CD1c-positive myeloid dendritic cell (primary cell): ENCODE measurements at regions not wholly inside any gene's neighbourhood (a gene's known extent, or its start where the extent isn't known, plus 50 kb on each side); places are given as distances from the start of the nearest gene placed in this dataset.

ENCODE experiments used
- DNase-seq: peaks from one replicate; pipeline ENCODE4 v3.0.0-alpha.2; 2016; ENCODE audit errors: extremely low spot score

GRCh38 chr3:162810776-162811175, 1314.2 kb downstream of the OTOL1 start:
- DNase-seq: no peak

- DNase-seq: no peak
These were observed 1346.1 kb downstream of the OTOL1 start for GRCh38 chr3:162842549-162843216.

- DNase-seq: no peak
These were observed 1349.3 kb downstream of the OTOL1 start for GRCh38 chr3:162845918-162846317.

- no peak for DNase-seq
These were observed 1350.9 kb downstream of the OTOL1 start for GRCh38 chr3:162847511-162847910.

DNA sequence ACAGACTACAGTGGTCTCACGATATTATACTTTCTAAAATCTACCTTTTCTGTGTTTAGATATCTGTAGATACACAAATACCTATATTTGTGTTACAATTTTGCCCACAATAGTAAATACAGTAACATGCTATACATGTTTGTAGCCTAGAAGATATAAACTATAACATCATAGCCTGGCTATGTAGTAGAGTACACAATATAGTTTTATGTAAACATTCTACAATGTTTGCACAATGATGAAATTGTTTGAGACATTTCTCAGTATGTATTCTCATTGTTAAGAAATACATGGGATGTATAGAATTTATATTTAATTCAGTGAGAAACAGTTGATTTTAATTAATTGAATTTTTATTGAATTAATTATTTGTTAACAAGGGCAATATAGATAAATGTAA, 1367.0 kb downstream of the OTOL1 start:
- no peak for DNase-seq

- DNase-seq: no peak
These were observed 1368.9 kb downstream of the OTOL1 start for GRCh38 chr3:162865466-162865865.

DNA sequence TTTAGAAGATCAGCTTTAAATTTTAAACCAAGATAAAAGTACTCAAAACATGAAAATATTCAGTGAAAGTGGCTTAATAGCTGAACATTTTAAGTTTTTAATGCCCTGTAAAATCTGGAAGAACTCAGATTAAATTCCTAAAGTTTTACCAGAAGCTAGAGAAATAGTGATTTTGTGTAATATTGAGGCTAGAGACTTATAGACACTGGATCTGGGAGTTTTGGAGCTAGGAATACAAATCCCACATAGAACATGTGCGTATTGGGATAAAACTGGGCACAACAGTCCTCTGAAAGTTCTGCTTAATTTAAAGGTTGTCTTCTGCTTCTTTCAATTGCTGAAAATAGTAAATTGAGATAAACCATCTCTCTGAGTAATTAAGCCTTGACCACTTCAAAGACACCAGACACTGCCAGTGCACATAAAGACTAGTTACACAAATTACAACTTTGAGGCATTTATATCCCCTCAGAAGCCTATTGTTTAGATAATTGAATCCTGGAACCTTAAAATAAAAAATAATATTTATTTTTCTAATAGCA, 1382.5 kb downstream of the OTOL1 start:
- DNase-seq: no peak

DNA sequence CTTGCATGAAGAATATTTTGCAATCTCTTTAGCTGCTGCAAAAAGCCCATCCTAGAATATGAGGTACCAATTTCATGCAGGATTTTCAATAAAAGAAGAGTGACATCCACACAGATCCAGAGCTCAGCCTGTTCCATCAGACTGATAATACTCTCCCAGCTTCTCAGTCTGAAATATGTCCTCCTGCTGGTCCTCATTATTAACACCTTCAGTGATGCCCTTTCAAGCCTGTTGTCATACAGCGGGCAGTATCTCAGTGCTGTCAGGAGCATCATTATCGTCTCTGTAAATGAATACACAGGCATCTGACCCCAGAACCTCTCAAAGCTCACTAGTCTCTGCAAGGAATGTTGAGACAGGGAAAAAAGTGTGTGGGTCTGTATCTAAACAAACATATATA, 1387.8 kb downstream of the OTOL1 start:
- no peak for DNase-seq

GRCh38 chr3:162892921-162893793, 1396.5 kb downstream of the OTOL1 start:
- no peak for DNase-seq

- DNase-seq: no peak
These were observed 1400.7 kb downstream of the OTOL1 start for GRCh38 chr3:162897291-162897690.

- no peak for DNase-seq
These were observed 1435.9 kb downstream of the OTOL1 start for GRCh38 chr3:162932503-162932902.

DNA sequence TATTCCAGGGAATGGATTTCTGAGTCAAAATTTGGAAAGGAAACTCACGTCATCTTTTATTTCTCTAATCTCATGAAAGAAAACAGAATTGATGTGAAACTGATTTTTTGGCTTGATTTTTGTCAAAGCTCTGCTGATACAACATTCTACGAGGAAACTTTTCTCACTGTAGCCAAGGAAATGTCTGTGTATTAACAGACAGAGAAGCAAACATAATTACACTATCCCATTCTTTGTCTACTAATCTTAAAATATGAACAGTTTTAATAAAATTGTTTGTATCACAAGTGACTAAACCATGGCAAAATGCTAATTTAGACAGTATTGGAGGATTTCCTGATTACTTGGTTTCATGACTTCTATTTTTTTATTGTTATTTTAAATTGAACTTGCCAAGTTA, 1437.0 kb downstream of the OTOL1 start:
- DNase-seq: no peak

- DNase-seq: no peak
These were observed 1440.1 kb downstream of the OTOL1 start for GRCh38 chr3:162936706-162937105.

DNA sequence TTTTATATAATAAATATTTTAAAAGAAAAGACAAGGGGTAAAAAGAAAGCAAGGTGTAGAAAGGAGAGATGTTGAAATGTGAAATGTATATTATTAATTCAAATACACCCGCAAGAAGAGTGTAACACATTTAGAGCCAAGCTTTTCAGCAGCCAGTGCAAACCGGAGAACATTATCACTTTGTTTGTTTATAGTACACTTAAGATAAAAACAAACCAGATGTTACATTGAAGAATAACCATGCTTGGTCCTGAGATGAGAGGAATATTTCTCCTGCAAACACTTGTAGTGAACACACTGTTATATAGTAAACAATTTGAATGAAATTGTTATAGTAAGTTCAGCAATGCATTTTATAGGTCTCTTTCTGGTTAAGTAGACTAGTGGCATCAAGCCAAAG, 1441.5 kb downstream of the OTOL1 start:
- DNase-seq: no peak

DNA sequence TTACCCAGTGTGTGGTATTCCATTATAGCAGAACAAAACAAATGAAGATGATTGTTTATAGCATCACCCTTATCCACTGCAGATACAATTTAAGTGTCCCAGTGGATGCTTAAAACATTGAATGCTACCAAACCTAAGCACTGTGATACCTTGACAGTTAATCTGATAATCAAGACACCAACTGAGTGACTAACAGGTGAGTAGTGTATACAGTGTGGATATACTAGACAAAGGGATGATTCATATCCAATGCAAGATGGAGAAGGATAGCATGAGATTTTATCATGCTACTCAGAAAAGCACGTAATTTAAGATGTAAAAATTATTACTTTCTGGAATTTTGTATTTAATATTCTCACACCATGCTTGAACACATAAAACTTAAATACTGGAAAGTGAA, 1449.0 kb downstream of the OTOL1 start:
- no peak for DNase-seq

DNA sequence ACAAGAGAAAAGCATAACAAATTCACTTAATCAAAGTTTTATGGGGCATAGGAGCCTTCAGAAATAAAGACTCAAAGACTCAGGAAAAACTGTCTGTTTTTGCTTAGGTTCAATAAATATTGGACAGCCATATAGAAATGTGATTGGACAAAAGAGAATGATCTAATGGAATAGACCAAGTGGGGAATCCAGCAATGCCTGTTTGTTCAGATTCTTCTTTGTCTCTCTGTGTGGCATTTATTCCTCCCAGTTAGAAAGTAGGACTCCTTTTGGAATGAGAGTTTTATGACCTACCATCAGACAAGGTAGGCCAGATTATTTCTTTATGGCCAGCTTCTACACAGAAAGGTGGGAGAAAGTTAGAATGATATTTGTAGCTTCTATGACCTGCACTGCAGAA, 1460.1 kb downstream of the OTOL1 start:
- no peak for DNase-seq

GRCh38 chr3:162960269-162960668, 1463.7 kb downstream of the OTOL1 start:
- DNase-seq: no peak

DNA sequence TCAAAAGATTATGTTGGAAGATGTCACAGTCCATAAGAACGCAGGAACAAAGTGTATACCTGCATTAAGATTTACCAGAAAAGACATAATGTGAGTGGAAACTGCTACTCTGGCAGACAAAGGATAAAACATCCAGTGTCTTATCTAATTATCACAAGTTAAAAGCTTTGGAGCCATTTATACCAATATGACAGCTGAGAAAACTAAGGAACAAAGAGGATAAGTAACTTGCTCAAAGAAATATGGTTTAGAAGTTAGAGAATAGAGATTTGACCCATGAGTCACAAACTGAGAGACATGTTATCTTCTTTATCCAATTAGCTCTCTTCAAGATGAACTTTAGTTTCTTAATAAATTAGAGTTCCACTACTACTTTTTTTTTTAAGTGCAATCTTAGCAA, 1473.7 kb downstream of the OTOL1 start:
- no peak for DNase-seq

- no peak for DNase-seq
These were observed 1475.1 kb downstream of the OTOL1 start for GRCh38 chr3:162971715-162972114.

DNA sequence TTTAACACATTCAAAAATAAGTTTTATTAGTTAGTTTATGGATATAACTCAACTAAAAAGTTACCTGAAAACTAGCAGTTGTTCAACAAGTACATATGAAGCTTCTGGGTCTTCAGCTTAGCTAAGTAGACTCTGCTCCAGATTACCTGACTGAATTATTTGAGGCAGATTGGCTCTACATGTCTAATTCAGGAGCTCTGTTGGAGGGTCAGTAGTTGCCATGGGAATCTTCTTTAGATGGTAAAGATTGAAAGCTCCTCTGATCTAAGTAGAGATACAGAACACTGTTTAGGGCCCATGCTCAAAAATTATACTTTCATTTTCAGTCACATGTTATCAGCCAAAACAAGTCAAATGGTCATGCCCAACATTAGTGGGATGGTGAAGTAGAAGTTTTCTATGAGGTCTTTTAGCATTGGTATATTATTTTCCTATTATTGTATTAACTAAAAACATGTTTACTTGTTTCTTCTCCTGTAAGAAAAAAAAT, 1476.9 kb downstream of the OTOL1 start:
- no peak for DNase-seq

DNA sequence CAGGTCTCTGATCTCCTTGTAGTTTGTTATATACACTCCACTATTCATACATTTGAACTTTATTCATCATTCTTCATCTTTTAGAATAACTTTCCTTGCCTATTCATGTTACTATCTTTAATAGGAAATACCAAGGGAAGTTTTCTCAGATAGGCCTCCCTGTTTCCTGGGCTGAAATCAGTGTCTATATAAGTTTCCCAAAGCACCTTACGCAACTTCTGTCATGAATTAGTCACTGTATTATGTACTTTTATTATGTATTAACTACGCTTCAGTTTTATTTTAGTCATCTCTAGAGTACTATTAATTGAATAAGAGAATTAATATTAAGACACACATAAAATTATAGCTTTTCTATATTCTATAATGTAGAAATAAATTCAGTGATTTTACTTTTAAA, 1481.5 kb downstream of the OTOL1 start:
- no peak for DNase-seq

GRCh38 chr3:162984746-162985145, 1488.1 kb downstream of the OTOL1 start:
- no peak for DNase-seq
